Sigmoid colon (tissue), 3 donors: ENCODE measurements at regions not wholly inside any gene's neighbourhood (a gene's known extent, or its start where the extent isn't known, plus 50 kb on each side); places are given as distances from the start of the nearest gene placed in this dataset.

Source experiments
- CTCF ChIP-seq, 4 experiments: fragments of 450-650 bp in 3 of 4; fragments of 200-600 bp in 1 of 4; IDR thresholded peaks; one replicate each; pipeline ENCODE4 v1.5.1; 2016 to 2019; ENCODE audit warnings: antibody characterized with exemption in 4 of 4, mild to moderate bottlenecking in 3 of 4, moderate library complexity in 2 of 4
- POLR2A ChIP-seq, 2 donors: fragments of 450-650 bp; IDR thresholded peaks; one replicate each; pipeline ENCODE4 v1.6.1; 2016; ENCODE audit warnings: antibody characterized with exemption in 2 of 2, mild to moderate bottlenecking in 2 of 2, moderate library complexity in 2 of 2

GRCh38 chr10:28986117-28986792, 302.6 kb upstream of the LYZL1 start:
- TF ChIP-seq CTCF (IDR thresholded peaks at IDR 0.05), result no peak
- TF ChIP-seq POLR2A (IDR thresholded peaks at IDR 0.05), result no peak
